ENCODE measurements at regions not wholly inside any gene's neighbourhood (a gene's known extent, or its start where the extent isn't known, plus 50 kb on each side); places are given as distances from the start of the nearest gene placed in this dataset.
A peak's percentile ranks its signal among the peaks of the same experiment; 100 is the strongest.

- Histone ChIP-seq H3K4me2 (ENCODE audit: low read depth, low read length, poor library complexity, severe bottlenecking) (no peak overlapping the region), H3K9ac (ENCODE audit: low read length) (no peak overlapping the region), H3K4me3 (ENCODE audit: low read length) (no peak overlapping the region), H4K20me1 (ENCODE audit: insufficient read depth, low read depth, low read length) (0 out of 2 replicates have a peak, but pooled peaks cover 4% of the 10 kb centered on the region), H3K79me2 (ENCODE audit: low read length) (no peaks in the 10 kb centered on the region), H3K27ac (ENCODE audit: low read length) (no peak overlapping the region), H3K4me1 (ENCODE audit: low read length) (no peaks in the 10 kb centered on the region), H3K27me3 (ENCODE audit: low read length) (no peaks in the 10 kb centered on the region), H3K9me2 (replicated peaks; ENCODE audit: insufficient read depth, low read length) (no peaks in the 10 kb centered on the region), H2AFZ (ENCODE audit: low read length) (no peak overlapping the region), H3K36me3 (ENCODE audit: insufficient read depth, low read length) (no peaks in the 10 kb centered on the region), H3K9me3 (ENCODE audit: low read length) (no peaks in the 10 kb centered on the region)
- no peak for DNase-seq
Measured at GRCh38 chr1:30320581-30320890, 402.8 kb downstream of the MATN1 start.

GRCh38 chr1:30319765-30320580, 403.4 kb downstream of the MATN1 start:
- no peak for DNase-seq
- H4K20me1 ChIP-seq (ENCODE audit: insufficient read depth, low read depth, low read length) = 0 out of 2 replicates have a peak, but pooled peaks cover 4% of the 10 kb centered on the region
- no peaks in the 10 kb centered on the region for H3K9me3 ChIP-seq (ENCODE audit: low read length)
- H3K27me3 ChIP-seq (ENCODE audit: low read length) = no peaks in the 10 kb centered on the region
- H3K4me3 ChIP-seq (ENCODE audit: low read length) = no peak overlapping the region
- no peaks in the 10 kb centered on the region for H3K9me2 ChIP-seq (replicated peaks; ENCODE audit: insufficient read depth, low read length)
- no peak overlapping the region for H3K4me2 ChIP-seq (ENCODE audit: low read depth, low read length, poor library complexity, severe bottlenecking)
- no peak overlapping the region for H2AFZ ChIP-seq (ENCODE audit: low read length)
- no peaks in the 10 kb centered on the region for H3K4me1 ChIP-seq (ENCODE audit: low read length)
- H3K27ac ChIP-seq (ENCODE audit: low read length) = no peak overlapping the region
- no peaks in the 10 kb centered on the region for H3K36me3 ChIP-seq (ENCODE audit: insufficient read depth, low read length)
- no peak overlapping the region for H3K9ac ChIP-seq (ENCODE audit: low read length)
- no peaks in the 10 kb centered on the region for H3K79me2 ChIP-seq (ENCODE audit: low read length)

GRCh38 chr1:30318864-30319718, 404.3 kb downstream of the MATN1 start:
- no peak overlapping the region for H3K27ac ChIP-seq (ENCODE audit: low read length)
- H2AFZ ChIP-seq (ENCODE audit: low read length) = no peak overlapping the region
- H3K4me1 ChIP-seq (ENCODE audit: low read length) = no peaks in the 10 kb centered on the region
- H3K27me3 ChIP-seq (ENCODE audit: low read length) = no peaks in the 10 kb centered on the region
- H3K9me2 ChIP-seq (replicated peaks; ENCODE audit: insufficient read depth, low read length) = no peaks in the 10 kb centered on the region
- DNase-seq = no peak
- no peak overlapping the region for H3K4me2 ChIP-seq (ENCODE audit: low read depth, low read length, poor library complexity, severe bottlenecking)
- H3K4me3 ChIP-seq (ENCODE audit: low read length) = no peak overlapping the region
- H3K36me3 ChIP-seq (ENCODE audit: insufficient read depth, low read length) = no peaks in the 10 kb centered on the region
- 0 out of 2 replicates have a peak, but pooled peaks cover 4% of the 10 kb centered on the region for H4K20me1 ChIP-seq (ENCODE audit: insufficient read depth, low read depth, low read length)
- no peaks in the 10 kb centered on the region for H3K9me3 ChIP-seq (ENCODE audit: low read length)
- H3K79me2 ChIP-seq (ENCODE audit: low read length) = no peaks in the 10 kb centered on the region
- no peak overlapping the region for H3K9ac ChIP-seq (ENCODE audit: low read length)

GRCh38 chr1:30318413-30318812, 405.0 kb downstream of the MATN1 start:
- H4K20me1 ChIP-seq (ENCODE audit: insufficient read depth, low read depth, low read length) = 0 out of 2 replicates have a peak, but pooled peaks cover 4% of the 10 kb centered on the region
- H3K4me3 ChIP-seq (ENCODE audit: low read length) = no peak overlapping the region
- no peaks in the 10 kb centered on the region for H3K79me2 ChIP-seq (ENCODE audit: low read length)
- H3K36me3 ChIP-seq (ENCODE audit: insufficient read depth, low read length) = no peaks in the 10 kb centered on the region
- H3K9me2 ChIP-seq (replicated peaks; ENCODE audit: insufficient read depth, low read length) = no peaks in the 10 kb centered on the region
- no peaks in the 10 kb centered on the region for H3K4me1 ChIP-seq (ENCODE audit: low read length)
- no peak overlapping the region for H2AFZ ChIP-seq (ENCODE audit: low read length)
- no peaks in the 10 kb centered on the region for H3K27me3 ChIP-seq (ENCODE audit: low read length)
- no peak overlapping the region for H3K4me2 ChIP-seq (ENCODE audit: low read depth, low read length, poor library complexity, severe bottlenecking)
- no peaks in the 10 kb centered on the region for H3K9me3 ChIP-seq (ENCODE audit: low read length)
- DNase-seq = peak; percentile 56
- H3K27ac ChIP-seq (ENCODE audit: low read length) = no peak overlapping the region
- no peak overlapping the region for H3K9ac ChIP-seq (ENCODE audit: low read length)

GRCh38 chr1:30317921-30318320, 405.5 kb downstream of the MATN1 start:
- H3K36me3 ChIP-seq (ENCODE audit: insufficient read depth, low read length) = no peaks in the 10 kb centered on the region
- H3K4me1 ChIP-seq (ENCODE audit: low read length) = no peaks in the 10 kb centered on the region
- H3K9ac ChIP-seq (ENCODE audit: low read length) = no peak overlapping the region
- no peaks in the 10 kb centered on the region for H3K27me3 ChIP-seq (ENCODE audit: low read length)
- no peak overlapping the region for H3K27ac ChIP-seq (ENCODE audit: low read length)
- H3K9me2 ChIP-seq (replicated peaks; ENCODE audit: insufficient read depth, low read length) = no peaks in the 10 kb centered on the region
- no peak overlapping the region for H3K4me3 ChIP-seq (ENCODE audit: low read length)
- H2AFZ ChIP-seq (ENCODE audit: low read length) = no peak overlapping the region
- H3K4me2 ChIP-seq (ENCODE audit: low read depth, low read length, poor library complexity, severe bottlenecking) = no peak overlapping the region
- no peaks in the 10 kb centered on the region for H3K79me2 ChIP-seq (ENCODE audit: low read length)
- H4K20me1 ChIP-seq (ENCODE audit: insufficient read depth, low read depth, low read length) = 0 out of 2 replicates have a peak, but pooled peaks cover 4% of the 10 kb centered on the region
- no peaks in the 10 kb centered on the region for H3K9me3 ChIP-seq (ENCODE audit: low read length)
- DNase-seq = no peak

GRCh38 chr1:30316056-30316455, 407.3 kb downstream of the MATN1 start:
- Histone ChIP-seq H3K4me3 (ENCODE audit: low read length) (no peak overlapping the region), H3K79me2 (ENCODE audit: low read length) (no peaks in the 10 kb centered on the region), H3K27me3 (ENCODE audit: low read length) (no peaks in the 10 kb centered on the region), H3K9me3 (ENCODE audit: low read length) (no peaks in the 10 kb centered on the region), H2AFZ (ENCODE audit: low read length) (no peak overlapping the region), H4K20me1 (ENCODE audit: insufficient read depth, low read depth, low read length) (0 out of 2 replicates have a peak, but pooled peaks cover 4% of the 10 kb centered on the region), H3K27ac (ENCODE audit: low read length) (no peak overlapping the region), H3K36me3 (ENCODE audit: insufficient read depth, low read length) (no peaks in the 10 kb centered on the region), H3K9me2 (replicated peaks; ENCODE audit: insufficient read depth, low read length) (no peaks in the 10 kb centered on the region), H3K4me2 (ENCODE audit: low read depth, low read length, poor library complexity, severe bottlenecking) (no peak overlapping the region), H3K4me1 (ENCODE audit: low read length) (no peaks in the 10 kb centered on the region), H3K9ac (ENCODE audit: low read length) (no peak overlapping the region)
- DNase-seq = no peak

- Histone ChIP-seq H3K4me2 (ENCODE audit: low read depth, low read length, poor library complexity, severe bottlenecking) (no peak overlapping the region), H3K4me3 (ENCODE audit: low read length) (no peak overlapping the region), H3K4me1 (ENCODE audit: low read length) (no peaks in the 10 kb centered on the region), H2AFZ (ENCODE audit: low read length) (no peak overlapping the region), H3K9ac (ENCODE audit: low read length) (no peak overlapping the region), H3K36me3 (ENCODE audit: insufficient read depth, low read length) (no peaks in the 10 kb centered on the region), H3K27ac (ENCODE audit: low read length) (no peak overlapping the region), H3K9me2 (replicated peaks; ENCODE audit: insufficient read depth, low read length) (no peaks in the 10 kb centered on the region), H3K79me2 (ENCODE audit: low read length) (no peaks in the 10 kb centered on the region), H3K9me3 (ENCODE audit: low read length) (no peaks in the 10 kb centered on the region), H3K27me3 (ENCODE audit: low read length) (no peaks in the 10 kb centered on the region), H4K20me1 (ENCODE audit: insufficient read depth, low read depth, low read length) (0 out of 2 replicates have a peak, but pooled peaks cover 4% of the 10 kb centered on the region)
- DNase-seq = peak; percentile 65
Measured at GRCh38 chr1:30315185-30315960, 408.0 kb downstream of the MATN1 start.

- Histone ChIP-seq H3K27me3 (ENCODE audit: low read length) (no peaks in the 10 kb centered on the region), H3K9ac (ENCODE audit: low read length) (no peak overlapping the region), H3K9me3 (ENCODE audit: low read length) (no peaks in the 10 kb centered on the region), H3K4me2 (ENCODE audit: low read depth, low read length, poor library complexity, severe bottlenecking) (no peak overlapping the region), H3K79me2 (ENCODE audit: low read length) (no peaks in the 10 kb centered on the region), H4K20me1 (ENCODE audit: insufficient read depth, low read depth, low read length) (0 out of 2 replicates have a peak, but pooled peaks cover 4% of the 10 kb centered on the region), H3K36me3 (ENCODE audit: insufficient read depth, low read length) (no peaks in the 10 kb centered on the region), H3K9me2 (replicated peaks; ENCODE audit: insufficient read depth, low read length) (no peaks in the 10 kb centered on the region), H2AFZ (ENCODE audit: low read length) (no peak overlapping the region), H3K4me1 (ENCODE audit: low read length) (no peaks in the 10 kb centered on the region), H3K27ac (ENCODE audit: low read length) (no peak overlapping the region), H3K4me3 (ENCODE audit: low read length) (no peak overlapping the region)
- no peak for DNase-seq
Measured at GRCh38 chr1:30314591-30314990, 408.8 kb downstream of the MATN1 start.
